Esophagus muscularis mucosa (tissue), 4 donors: ENCODE measurements at regions not wholly inside any gene's neighbourhood (a gene's known extent, or its start where the extent isn't known, plus 50 kb on each side); places are given as distances from the start of the nearest gene placed in this dataset.

Source experiments
- EP300 ChIP-seq: sonication (generic); formaldehyde crosslinking; IDR thresholded peaks from one replicate; pipeline ENCODE4 v1.6.1; 2017; ENCODE audit warnings: antibody characterized with exemption
- POLR2A ChIP-seq: fragments of 450-650 bp; IDR thresholded peaks from one replicate; pipeline ENCODE4 v1.6.1; 2017; ENCODE audit warnings: antibody characterized with exemption, moderate library complexity, mild to moderate bottlenecking, low read depth
- TF ChIP-seq, protein P1 (sequence below), 3 experiments: fragments of 200-600 bp in 2 of 3; fragments of 450-650 bp in 1 of 3; sonication (generic) in 2 of 3; IDR thresholded peaks; one replicate each; pipeline ENCODE4 v1.5.1; 2017 to 2019; ENCODE audit warnings: antibody characterized with exemption in 3 of 3, mild to moderate bottlenecking in 2 of 3, moderate library complexity in 1 of 3

DNA sequence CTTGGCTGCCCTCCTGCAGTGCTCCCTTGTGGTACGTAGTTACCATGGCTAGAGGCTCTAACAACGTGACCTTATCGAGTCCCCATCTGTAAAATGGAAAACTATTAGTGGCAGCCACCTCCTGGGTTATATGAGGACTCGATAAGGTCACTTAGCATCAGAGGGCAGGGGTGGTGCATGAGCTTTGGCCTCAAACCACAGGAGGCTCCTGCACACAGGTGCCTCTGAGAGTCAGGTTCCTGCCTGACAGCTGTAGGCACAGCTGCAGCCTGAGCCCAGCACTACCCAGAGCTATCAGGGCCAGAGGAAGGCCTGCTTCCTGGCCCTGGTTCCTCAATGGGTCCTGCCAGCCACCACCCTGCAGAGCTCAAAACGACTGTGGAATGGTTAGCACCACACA lies 57.2 kb upstream of the SEC14L1 start:
- TF ChIP-seq, protein P1, sequence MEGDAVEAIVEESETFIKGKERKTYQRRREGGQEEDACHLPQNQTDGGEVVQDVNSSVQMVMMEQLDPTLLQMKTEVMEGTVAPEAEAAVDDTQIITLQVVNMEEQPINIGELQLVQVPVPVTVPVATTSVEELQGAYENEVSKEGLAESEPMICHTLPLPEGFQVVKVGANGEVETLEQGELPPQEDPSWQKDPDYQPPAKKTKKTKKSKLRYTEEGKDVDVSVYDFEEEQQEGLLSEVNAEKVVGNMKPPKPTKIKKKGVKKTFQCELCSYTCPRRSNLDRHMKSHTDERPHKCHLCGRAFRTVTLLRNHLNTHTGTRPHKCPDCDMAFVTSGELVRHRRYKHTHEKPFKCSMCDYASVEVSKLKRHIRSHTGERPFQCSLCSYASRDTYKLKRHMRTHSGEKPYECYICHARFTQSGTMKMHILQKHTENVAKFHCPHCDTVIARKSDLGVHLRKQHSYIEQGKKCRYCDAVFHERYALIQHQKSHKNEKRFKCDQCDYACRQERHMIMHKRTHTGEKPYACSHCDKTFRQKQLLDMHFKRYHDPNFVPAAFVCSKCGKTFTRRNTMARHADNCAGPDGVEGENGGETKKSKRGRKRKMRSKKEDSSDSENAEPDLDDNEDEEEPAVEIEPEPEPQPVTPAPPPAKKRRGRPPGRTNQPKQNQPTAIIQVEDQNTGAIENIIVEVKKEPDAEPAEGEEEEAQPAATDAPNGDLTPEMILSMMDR (IDR thresholded peaks at IDR 0.05), result no peak
- TF ChIP-seq EP300, result no peak
- no peak for TF ChIP-seq POLR2A
